ENCODE measurements at regions not wholly inside any gene's neighbourhood (a gene's known extent, or its start where the extent isn't known, plus 50 kb on each side); places are given as distances from the start of the nearest gene placed in this dataset.

DNA sequence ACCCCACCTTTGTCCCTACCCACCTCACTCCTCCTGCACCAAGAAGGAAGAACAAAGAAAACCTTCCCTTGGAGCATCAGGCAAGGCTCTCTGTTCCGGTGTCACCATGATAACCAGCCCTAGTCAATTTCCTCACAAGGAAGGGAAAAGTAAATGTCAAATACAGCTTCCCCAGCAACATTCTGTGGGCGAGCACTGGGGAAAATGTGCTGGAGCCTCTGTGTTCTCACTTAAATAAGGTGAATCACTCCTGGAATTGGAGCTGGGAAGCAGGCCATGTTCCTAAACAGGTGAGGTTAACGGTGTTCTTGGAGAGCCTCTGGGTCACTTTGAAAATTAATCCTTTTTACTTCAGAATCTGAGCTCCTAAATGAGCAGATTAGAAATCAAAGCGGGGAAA is 427.9 kb upstream of the ERCC4 start (continued):
- TF ChIP-seq, protein P1, sequence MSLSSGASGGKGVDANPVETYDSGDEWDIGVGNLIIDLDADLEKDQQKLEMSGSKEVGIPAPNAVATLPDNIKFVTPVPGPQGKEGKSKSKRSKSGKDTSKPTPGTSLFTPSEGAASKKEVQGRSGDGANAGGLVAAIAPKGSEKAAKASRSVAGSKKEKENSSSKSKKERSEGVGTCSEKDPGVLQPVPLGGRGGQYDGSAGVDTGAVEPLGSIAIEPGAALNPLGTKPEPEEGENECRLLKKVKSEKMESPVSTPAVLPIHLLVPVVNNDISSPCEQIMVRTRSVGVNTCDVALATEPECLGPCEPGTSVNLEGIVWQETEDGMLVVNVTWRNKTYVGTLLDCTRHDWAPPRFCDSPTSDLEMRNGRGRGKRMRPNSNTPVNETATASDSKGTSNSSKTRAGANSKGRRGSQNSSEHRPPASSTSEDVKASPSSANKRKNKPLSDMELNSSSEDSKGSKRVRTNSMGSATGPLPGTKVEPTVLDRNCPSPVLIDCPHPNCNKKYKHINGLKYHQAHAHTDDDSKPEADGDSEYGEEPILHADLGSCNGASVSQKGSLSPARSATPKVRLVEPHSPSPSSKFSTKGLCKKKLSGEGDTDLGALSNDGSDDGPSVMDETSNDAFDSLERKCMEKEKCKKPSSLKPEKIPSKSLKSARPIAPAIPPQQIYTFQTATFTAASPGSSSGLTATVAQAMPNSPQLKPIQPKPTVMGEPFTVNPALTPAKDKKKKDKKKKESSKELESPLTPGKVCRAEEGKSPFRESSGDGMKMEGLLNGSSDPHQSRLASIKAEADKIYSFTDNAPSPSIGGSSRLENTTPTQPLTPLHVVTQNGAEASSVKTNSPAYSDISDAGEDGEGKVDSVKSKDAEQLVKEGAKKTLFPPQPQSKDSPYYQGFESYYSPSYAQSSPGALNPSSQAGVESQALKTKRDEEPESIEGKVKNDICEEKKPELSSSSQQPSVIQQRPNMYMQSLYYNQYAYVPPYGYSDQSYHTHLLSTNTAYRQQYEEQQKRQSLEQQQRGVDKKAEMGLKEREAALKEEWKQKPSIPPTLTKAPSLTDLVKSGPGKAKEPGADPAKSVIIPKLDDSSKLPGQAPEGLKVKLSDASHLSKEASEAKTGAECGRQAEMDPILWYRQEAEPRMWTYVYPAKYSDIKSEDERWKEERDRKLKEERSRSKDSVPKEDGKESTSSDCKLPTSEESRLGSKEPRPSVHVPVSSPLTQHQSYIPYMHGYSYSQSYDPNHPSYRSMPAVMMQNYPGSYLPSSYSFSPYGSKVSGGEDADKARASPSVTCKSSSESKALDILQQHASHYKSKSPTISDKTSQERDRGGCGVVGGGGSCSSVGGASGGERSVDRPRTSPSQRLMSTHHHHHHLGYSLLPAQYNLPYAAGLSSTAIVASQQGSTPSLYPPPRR (CRISPR knock-in tag; IDR thresholded peaks at IDR 0.05; ENCODE audit: borderline replicate concordance), result no peak
- no peak for TF ChIP-seq SMAD3 (CRISPR knock-in tag; IDR thresholded peaks at IDR 0.05)
- TF ChIP-seq, protein P2, sequence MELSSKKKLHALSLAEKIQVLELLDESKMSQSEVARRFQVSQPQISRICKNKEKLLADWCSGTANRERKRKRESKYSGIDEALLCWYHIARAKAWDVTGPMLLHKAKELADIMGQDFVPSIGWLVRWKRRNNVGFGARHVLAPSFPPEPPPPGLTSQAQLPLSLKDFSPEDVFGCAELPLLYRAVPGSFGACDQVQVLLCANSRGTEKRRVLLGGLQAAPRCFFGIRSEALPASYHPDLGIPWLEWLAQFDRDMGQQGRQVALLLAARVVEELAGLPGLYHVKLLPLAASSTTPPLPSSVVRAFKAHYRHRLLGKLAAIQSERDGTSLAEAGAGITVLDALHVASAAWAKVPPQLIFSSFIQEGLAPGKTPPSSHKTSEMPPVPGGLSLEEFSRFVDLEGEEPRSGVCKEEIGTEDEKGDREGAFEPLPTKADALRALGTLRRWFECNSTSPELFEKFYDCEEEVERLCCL (CRISPR knock-in tag; IDR thresholded peaks at IDR 0.05; ENCODE audit: borderline replicate concordance), result no peak

DNA sequence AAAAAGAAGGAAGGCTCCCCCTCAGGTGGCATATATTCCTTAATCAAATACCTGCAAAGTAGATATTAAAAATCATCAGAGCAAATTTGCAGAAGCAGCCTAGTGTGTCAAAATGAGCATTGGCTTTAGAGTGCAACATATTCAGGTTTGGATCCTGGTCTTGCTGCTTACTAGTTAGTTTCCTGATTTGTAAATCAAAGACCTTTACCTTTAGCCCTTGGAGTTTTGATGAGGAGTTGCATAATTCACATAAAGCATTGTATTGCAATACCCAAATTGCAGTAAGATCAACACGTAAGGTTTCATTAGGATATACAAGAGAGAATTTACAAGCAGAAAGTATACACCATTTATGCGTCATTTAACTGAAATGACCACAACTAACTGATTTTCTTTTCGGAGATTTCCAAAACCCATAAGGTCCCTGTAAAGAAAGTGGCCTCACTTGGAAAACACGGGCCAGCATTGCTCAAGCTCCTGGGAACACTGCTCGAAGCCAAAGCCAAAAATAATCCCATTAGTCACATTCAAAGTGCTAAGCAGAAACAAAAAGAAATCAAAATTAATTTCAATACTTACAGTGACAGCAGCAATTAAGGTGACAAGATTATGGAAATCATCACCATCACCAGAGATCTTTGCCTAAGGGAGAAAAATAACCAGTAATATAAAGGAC is 415.9 kb upstream of the ERCC4 start:
- no peak overlapping the region for H3K9ac ChIP-seq (ENCODE audit: insufficient read depth, low read depth, low read length)
- ChIA-PET POLR2A (no interaction called here), CTCF (ENCODE audit: low intra/inter-chr PET ratio, low total read pairs) (no interaction called here)
- H3K4me2 ChIP-seq (ENCODE audit: low read depth, low read length), result no peak overlapping the region
- H2AFZ ChIP-seq (ENCODE audit: low read length), result no peak overlapping the region
- H3K27ac ChIP-seq (ENCODE audit: extremely low read length, insufficient read depth, low read length), result no peak overlapping the region
- DNase-seq (ENCODE audit: low spot score) (no peak), FAIRE-seq (no peak), ATAC-seq (no peak)
- H3K4me1 ChIP-seq (ENCODE audit: insufficient read depth, low read length), result no peaks in the 10 kb centered on the region
- H3K27me3 ChIP-seq (ENCODE audit: control insufficient read depth in 1 of 2, insufficient read depth in 2 of 2, low read length in 2 of 2), result peaks cover 0 to 3% of the 10 kb centered on the region in 2 experiments; a peak in 1 of 5 replicates
- in situ Hi-C loops (cut with HindIII; ENCODE audit: extremely low pct_ligation_motif_present, low pct_unique_long_range_greater_than_20kb) (no loop called here), intact Hi-C loops (cut with micrococcal nuclease; ENCODE audit: unreplicated experiment) (no loop called here)
- no peaks in the 10 kb centered on the region for H4K20me1 ChIP-seq (ENCODE audit: insufficient read depth, low read length)
- no peak overlapping the region for H3K4me3 ChIP-seq (replicated peaks in 1 of 3; ENCODE audit: insufficient read depth in 1 of 3, low read depth in 2 of 3, low read length in 3 of 3)
- no peaks in the 10 kb centered on the region for H3K9me3 ChIP-seq (ENCODE audit: low read length)
- no peaks in the 10 kb centered on the region for H3K79me2 ChIP-seq (ENCODE audit: insufficient read depth, low read length)
- no peaks in the 10 kb centered on the region for H3K36me3 ChIP-seq (replicated peaks in 1 of 2; ENCODE audit: control insufficient read depth in 1 of 2, insufficient read depth in 2 of 2, low read length in 2 of 2)
- no TSS peak for BruUV-seq (replicated peaks)
- WGBS (ENCODE audit: low lambda C conversion rate), result 30% methylated on average over 5 of the region's 5 CpGs
- TF ChIP-seq, protein P3, sequence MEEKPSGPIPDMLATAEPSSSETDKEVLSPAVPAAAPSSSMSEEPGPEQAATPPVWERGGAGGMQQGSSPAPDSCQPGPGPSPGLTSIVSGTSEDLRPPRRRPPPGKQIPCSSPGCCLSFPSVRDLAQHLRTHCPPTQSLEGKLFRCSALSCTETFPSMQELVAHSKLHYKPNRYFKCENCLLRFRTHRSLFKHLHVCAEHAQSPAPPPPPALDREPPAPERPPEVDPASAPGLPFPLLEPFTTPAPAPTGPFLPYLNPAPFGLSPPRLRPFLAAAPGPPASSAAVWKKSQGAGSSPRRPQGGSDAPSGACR (CRISPR knock-in tag; IDR thresholded peaks at IDR 0.05), result no peak
- no peak for TF ChIP-seq SCMH1 (CRISPR knock-in tag; IDR thresholded peaks at IDR 0.05; ENCODE audit: borderline replicate concordance)
- no peak for TF ChIP-seq EP300 (IDR thresholded peaks at IDR 0.05; ENCODE audit: low read depth in 2 of 2, low read length in 2 of 2)
- no peak for TF ChIP-seq EP300 (CRISPR knock-in tag; IDR thresholded peaks at IDR 0.05; ENCODE audit: borderline replicate concordance)
- no peak for TF ChIP-seq ZNF577 (CRISPR knock-in tag; IDR thresholded peaks at IDR 0.05; ENCODE audit: borderline replicate concordance, low read depth)
- TF ChIP-seq POLR2AphosphoS2 (IDR thresholded peaks at IDR 0.05; ENCODE audit: low read depth, low read length), result no peak
- TF ChIP-seq, protein P4, sequence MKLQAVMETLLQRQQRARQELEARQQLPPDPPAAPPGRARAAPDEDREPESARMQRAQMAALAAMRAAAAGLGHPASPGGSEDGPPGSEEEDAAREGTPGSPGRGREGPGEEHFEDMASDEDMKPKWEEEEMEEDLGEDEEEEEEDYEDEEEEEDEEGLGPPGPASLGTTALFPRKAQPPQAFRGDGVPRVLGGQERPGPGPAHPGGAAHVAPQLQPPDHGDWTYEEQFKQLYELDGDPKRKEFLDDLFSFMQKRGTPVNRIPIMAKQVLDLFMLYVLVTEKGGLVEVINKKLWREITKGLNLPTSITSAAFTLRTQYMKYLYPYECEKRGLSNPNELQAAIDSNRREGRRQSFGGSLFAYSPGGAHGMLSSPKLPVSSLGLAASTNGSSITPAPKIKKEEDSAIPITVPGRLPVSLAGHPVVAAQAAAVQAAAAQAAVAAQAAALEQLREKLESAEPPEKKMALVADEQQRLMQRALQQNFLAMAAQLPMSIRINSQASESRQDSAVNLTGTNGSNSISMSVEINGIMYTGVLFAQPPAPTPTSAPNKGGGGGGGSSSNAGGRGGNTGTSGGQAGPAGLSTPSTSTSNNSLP (IDR thresholded peaks at IDR 0.05; ENCODE audit: low read depth, low read length), result no peak
- TF ChIP-seq, protein P5, sequence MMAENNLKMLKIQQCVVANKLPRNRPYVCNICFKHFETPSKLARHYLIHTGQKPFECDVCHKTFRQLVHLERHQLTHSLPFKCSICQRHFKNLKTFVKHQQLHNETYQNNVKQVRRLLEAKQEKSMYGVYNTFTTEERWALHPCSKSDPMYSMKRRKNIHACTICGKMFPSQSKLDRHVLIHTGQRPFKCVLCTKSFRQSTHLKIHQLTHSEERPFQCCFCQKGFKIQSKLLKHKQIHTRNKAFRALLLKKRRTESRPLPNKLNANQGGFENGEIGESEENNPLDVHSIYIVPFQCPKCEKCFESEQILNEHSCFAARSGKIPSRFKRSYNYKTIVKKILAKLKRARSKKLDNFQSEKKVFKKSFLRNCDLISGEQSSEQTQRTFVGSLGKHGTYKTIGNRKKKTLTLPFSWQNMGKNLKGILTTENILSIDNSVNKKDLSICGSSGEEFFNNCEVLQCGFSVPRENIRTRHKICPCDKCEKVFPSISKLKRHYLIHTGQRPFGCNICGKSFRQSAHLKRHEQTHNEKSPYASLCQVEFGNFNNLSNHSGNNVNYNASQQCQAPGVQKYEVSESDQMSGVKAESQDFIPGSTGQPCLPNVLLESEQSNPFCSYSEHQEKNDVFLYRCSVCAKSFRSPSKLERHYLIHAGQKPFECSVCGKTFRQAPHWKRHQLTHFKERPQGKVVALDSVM (CRISPR knock-in tag; IDR thresholded peaks at IDR 0.05), result no peak
